Endodermal cell (in vitro differentiated cells): ENCODE measurements at regions not wholly inside any gene's neighbourhood (a gene's known extent, or its start where the extent isn't known, plus 50 kb on each side); places are given as distances from the start of the nearest gene placed in this dataset.

ENCODE experiments used
- DNase-seq: peaks from one replicate; pipeline ENCODE4 v3.0.0-alpha.2; 2017
- H3K27ac ChIP-seq: 2 replicates; pipeline ENCODE4 v1.5.1; 2013; ENCODE audit warnings: mild to moderate bottlenecking, low read depth, low read length, moderate library complexity
- H3K27me3 ChIP-seq: 2 replicates; pipeline ENCODE4 v1.6.1; 2013; ENCODE audit warnings: mild to moderate bottlenecking, low read length, moderate library complexity; ENCODE audit not compliant: insufficient read depth, control insufficient read depth, poor library complexity, severe bottlenecking
- H3K36me3 ChIP-seq: 2 replicates; pipeline ENCODE4 v1.7.0; 2013; ENCODE audit warnings: mild to moderate bottlenecking, low read length, moderate library complexity; ENCODE audit not compliant: control insufficient read depth, insufficient read depth
- H3K4me1 ChIP-seq: one replicate; pipeline ENCODE4 v1.7.0; 2013; ENCODE audit warnings: low read length; ENCODE audit not compliant: control insufficient read depth, insufficient read depth
- H3K4me3 ChIP-seq: 2 replicates; pipeline ENCODE4 v1.5.1; 2013; ENCODE audit warnings: mild to moderate bottlenecking, low read length, moderate library complexity
- H3K9ac ChIP-seq: 2 replicates; pipeline ENCODE4 v1.6.1; 2013; ENCODE audit warnings: mild to moderate bottlenecking, low read length, moderate library complexity; ENCODE audit not compliant: poor library complexity, severe bottlenecking; ENCODE audit errors: extremely low read depth
- H3K9me3 ChIP-seq: 2 replicates; pipeline ENCODE4 v1.6.1; 2013; ENCODE audit warnings: mild to moderate bottlenecking, low read length, moderate library complexity; ENCODE audit not compliant: control insufficient read depth
- H3K27ac Mint-ChIP-seq: 2 replicates; pipeline ENCODE4 v1.8.0; 2020; ENCODE audit warnings: mixed read lengths
- H3K27me3 Mint-ChIP-seq: 2 replicates; pipeline ENCODE4 v1.8.0; 2021; ENCODE audit warnings: mild to moderate bottlenecking, mixed read lengths; ENCODE audit not compliant: insufficient read depth
- H3K36me3 Mint-ChIP-seq: 2 replicates; pipeline ENCODE4 v1.8.0; 2020; ENCODE audit warnings: low read depth, mixed read lengths
- H3K4me1 Mint-ChIP-seq: 2 replicates; pipeline ENCODE4 v1.8.0; 2020; ENCODE audit warnings: mixed read lengths
- H3K4me3 Mint-ChIP-seq: 2 replicates; pipeline ENCODE4 v1.8.0; 2020; ENCODE audit warnings: mild to moderate bottlenecking, moderate library complexity, mixed read lengths
- H3K9me3 Mint-ChIP-seq: 2 replicates; pipeline ENCODE4 v1.8.0; 2020; ENCODE audit warnings: mild to moderate bottlenecking, mixed read lengths
- CTCF ChIP-seq: fragments of 200-600 bp; sonication (generic); conservative IDR thresholded peaks from 2 replicates; pipeline ENCODE4 v1.5.0; 2021; ENCODE audit warnings: antibody characterized with exemption, mild to moderate bottlenecking
- WGBS, 2 experiments: methylation state at CpG; one replicate each; pipeline versions ENCODE4 v1.1.5 to v1.1.7; 2013; ENCODE audit warnings: missing lambda C conversion rate in 2 of 2, mixed read lengths in 1 of 2; ENCODE audit not compliant: insufficient coverage in 1 of 2, insufficient read length in 1 of 2; 5-methylcytosine and 5-hydroxymethylcytosine counted together

- no peak for DNase-seq
- Histone ChIP-seq H3K4me3 (no peak overlapping the region), H3K27ac (no peak overlapping the region), H3K4me1 (peaks cover 10% of the 10 kb centered on the region), H3K9me3 (no peaks in the 10 kb centered on the region), H3K9ac (no peak overlapping the region), H3K27me3 (no peaks in the 10 kb centered on the region), H3K36me3 (no peaks in the 10 kb centered on the region)
- peaks cover 29% of the 10 kb centered on the region for H3K4me1 Mint-ChIP-seq
- peaks cover 2% of the 10 kb centered on the region for H3K27me3 Mint-ChIP-seq
- H3K27ac Mint-ChIP-seq, result no peak overlapping the region
- H3K9me3 Mint-ChIP-seq, result no peaks in the 10 kb centered on the region
- 92 to 94% methylated on average over 5 to 7 of the region's 7 CpGs for WGBS, 2 experiments
- no peak overlapping the region for H3K4me3 Mint-ChIP-seq
- H3K36me3 Mint-ChIP-seq, result no peaks in the 10 kb centered on the region
- TF ChIP-seq CTCF, result no peak
These were observed 165.2 kb upstream of the KLF7 start for GRCh38 chr2:207330912-207331311.

GRCh38 chr2:207331674-207332073 lies 165.9 kb upstream of the KLF7 start:
- DNase-seq, result no peak
- H3K9me3 ChIP-seq, result no peaks in the 10 kb centered on the region
- H3K4me3 ChIP-seq, result no peak overlapping the region
- Mint-ChIP-seq H3K9me3 (no peaks in the 10 kb centered on the region), H3K27ac (no peak overlapping the region), H3K4me3 (no peak overlapping the region), H3K27me3 (peaks cover 2% of the 10 kb centered on the region), H3K36me3 (no peaks in the 10 kb centered on the region), H3K4me1 (peaks cover 30% of the 10 kb centered on the region)
- H3K4me1 ChIP-seq, result peaks cover 10% of the 10 kb centered on the region
- no peak overlapping the region for H3K9ac ChIP-seq
- 97 to 100% methylated on average over 5 to 6 of the region's 6 CpGs for WGBS, 2 experiments
- H3K27me3 ChIP-seq, result no peaks in the 10 kb centered on the region
- TF ChIP-seq CTCF, result no peak
- no peaks in the 10 kb centered on the region for H3K36me3 ChIP-seq
- H3K27ac ChIP-seq, result no peak overlapping the region

GRCh38 chr2:207332480-207333212 lies 166.9 kb upstream of the KLF7 start:
- no peaks in the 10 kb centered on the region for H3K36me3 ChIP-seq
- H3K9me3 Mint-ChIP-seq, result no peaks in the 10 kb centered on the region
- no peaks in the 10 kb centered on the region for H3K9me3 ChIP-seq
- H3K36me3 Mint-ChIP-seq, result no peaks in the 10 kb centered on the region
- no peak for DNase-seq
- no peak overlapping the region for H3K9ac ChIP-seq
- H3K4me1 Mint-ChIP-seq, result peaks cover 39% of the 10 kb centered on the region
- H3K4me3 Mint-ChIP-seq, result no peak overlapping the region
- no peaks in the 10 kb centered on the region for H3K27me3 ChIP-seq
- peaks cover 2% of the 10 kb centered on the region for H3K27me3 Mint-ChIP-seq
- TF ChIP-seq CTCF, result no peak
- H3K27ac Mint-ChIP-seq, result no peak overlapping the region
- H3K27ac ChIP-seq, result no peak overlapping the region
- peaks cover 10% of the 10 kb centered on the region for H3K4me1 ChIP-seq
- 89 to 94% methylated on average over 1 to 3 of the region's 3 CpGs for WGBS, 2 experiments
- H3K4me3 ChIP-seq, result no peak overlapping the region
